Hypothalamus (tissue), 51 donors: ENCODE measurements at regions not wholly inside any gene's neighbourhood (a gene's known extent, or its start where the extent isn't known, plus 50 kb on each side); places are given as distances from the start of the nearest gene placed in this dataset.

ENCODE experiments used
- DNase-seq, 51 donors: peaks; one replicate each; lab custom pipeline; 2025; lab: John Stamatoyannopoulos, UW

GRCh38 chr4:33133723-33134122 lies 2413.6 kb downstream of the PCDH7 start:
- DNase-seq: no peak

DNA sequence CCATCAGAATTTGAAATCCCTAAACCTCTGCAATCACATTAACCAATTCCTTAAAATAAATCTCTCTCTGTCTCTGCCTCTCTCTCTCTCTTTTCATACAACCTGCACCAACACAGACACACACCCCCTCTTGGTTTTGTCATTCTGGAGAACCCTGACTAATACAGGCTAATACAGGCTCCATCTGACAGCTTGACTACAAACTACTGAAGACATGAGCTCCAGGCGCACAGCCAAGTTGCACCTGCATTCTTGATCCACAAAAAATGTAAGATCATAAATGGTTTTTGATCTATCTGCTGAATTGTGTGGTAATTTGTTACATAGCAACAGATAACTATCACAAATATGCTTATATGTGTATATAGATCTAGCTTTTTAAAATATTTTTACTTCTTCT lies 2414.2 kb downstream of the PCDH7 start:
- peak in 1 of 51 donors; percentile 24 for DNase-seq

DNA sequence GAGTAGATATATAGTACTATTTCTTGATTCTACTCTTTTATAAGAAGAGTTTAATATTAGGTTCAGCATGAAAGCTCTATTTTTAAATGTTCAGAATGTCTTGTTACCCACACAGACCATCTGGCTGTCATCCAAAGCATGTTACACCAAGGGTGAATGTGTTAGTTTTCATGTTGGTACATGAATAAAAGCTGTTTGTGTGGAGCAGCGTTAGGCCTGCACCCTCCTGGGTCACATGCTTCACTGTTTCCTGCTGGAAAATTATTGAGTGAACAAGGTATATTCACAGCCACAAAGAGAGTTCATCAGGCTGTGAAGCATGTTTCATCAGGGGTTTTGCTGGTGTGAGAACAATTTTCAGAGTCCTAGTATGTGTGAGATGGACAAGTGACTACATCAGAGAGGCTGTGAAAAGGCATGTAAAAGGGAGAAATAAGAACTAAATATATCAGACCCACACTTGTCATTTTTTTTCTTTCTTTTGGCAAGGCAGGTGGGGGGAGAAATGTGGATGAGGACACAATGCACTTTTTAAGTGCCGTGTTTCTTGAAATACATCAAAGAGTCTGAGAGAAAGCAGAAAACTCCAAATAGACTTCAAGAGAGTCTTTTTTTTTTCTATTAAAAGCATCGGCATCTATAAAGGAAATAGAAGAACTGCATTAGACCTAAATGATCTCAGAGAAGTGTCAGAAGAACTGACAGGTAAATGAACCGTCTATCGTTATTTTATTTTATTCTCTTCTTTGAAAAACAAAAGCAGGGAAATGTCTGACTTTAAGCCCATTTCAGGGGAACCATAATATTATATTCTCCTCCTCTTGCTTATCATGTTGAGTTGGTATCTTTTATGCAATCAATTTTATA lies 2429.7 kb downstream of the PCDH7 start:
- no peak for DNase-seq

DNA sequence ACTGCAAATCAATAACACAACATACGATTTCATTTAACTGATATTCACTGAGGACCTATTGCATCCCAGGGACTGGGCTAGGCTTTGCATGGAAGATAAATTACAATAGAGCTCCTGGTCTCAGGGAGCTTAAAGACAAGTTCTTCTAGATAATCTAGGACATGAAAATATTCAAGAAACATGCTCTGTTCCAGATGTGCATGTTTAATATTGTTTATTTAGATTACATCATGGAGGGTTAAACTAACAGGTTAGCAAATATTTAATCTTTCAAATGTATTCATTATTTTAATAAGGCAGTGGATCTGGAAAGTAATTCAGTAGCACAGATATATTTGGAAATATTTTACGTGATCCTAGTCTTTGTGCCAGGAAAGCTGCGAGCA lies 2430.3 kb downstream of the PCDH7 start:
- no peak for DNase-seq

GRCh38 chr4:33160126-33160525 lies 2440.0 kb downstream of the PCDH7 start:
- DNase-seq: no peak

DNA sequence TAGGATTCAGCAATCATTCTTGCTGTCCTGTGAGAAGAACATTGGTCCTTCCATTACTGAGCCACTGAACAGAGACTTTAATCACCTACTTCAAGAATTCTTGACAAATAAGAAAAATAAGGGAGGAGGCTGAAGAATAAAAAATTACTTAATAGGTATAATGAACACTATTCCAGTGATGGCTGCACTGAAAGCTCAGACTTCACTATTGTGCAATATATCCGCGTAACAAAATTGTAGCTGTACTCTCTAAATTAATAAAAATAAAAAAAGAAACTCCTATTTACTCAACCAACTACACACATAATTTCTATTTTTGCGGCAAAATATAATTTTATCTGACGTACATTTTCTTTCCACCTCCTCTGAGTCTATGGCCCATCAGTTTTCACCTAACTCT lies 2441.0 kb downstream of the PCDH7 start:
- DNase-seq: no peak

- DNase-seq: no peak
These were observed 2442.0 kb downstream of the PCDH7 start for GRCh38 chr4:33162122-33162521.

- no peak for DNase-seq
These were observed 2451.8 kb downstream of the PCDH7 start for GRCh38 chr4:33171873-33172525.

DNA sequence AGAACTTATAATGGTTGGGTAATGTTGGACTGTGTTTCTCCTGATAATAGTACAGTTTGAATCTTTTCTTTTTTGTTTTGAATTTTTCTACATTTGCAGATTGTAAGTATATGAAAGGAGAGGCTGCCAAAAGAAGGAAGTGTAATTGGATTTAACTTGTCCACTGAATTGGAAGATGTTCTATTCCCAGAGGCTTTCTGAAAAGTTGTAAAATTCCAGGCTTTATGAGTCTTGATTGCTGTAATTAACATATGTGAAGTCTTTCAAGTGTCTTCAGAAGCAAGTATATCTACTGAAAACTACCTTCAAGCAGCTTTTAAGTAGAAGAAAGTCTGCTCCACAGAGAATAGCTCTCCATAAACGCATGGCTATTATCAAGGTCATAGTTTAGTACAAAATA lies 2456.4 kb downstream of the PCDH7 start:
- DNase-seq: no peak

DNA sequence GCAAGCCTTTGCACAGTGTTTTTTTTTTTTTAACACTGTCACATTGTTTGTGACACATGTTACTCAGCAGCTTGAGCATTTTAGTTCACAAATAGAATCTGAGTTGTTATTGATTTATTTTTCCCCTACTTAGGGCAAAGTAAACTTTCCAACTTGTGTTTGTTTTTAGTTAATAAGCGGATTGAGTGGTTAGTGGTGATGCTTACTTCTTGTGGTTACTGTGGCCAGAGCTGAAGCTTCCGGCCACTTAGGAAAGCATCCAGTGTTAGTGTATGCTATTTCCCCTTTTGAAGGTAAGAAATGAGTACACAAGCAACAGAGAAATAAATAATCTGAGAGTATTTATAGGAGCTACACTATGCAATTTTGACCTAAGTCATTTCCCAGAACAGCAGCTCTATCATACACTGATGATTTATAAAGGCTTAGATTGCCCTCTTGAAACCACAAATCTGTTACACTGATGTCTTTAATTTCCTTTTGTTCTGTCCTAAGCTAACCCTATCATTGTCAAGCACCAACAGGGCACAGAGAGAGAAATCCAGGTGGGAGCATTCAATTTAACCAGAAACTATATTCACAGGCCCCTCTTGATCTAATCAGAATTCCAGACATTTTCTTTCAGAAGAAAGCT lies 2464.6 kb downstream of the PCDH7 start:
- no peak for DNase-seq

GRCh38 chr4:33187035-33187434 lies 2466.9 kb downstream of the PCDH7 start:
- DNase-seq: no peak

- no peak for DNase-seq
These were observed 2468.6 kb downstream of the PCDH7 start for GRCh38 chr4:33188733-33189132.

DNA sequence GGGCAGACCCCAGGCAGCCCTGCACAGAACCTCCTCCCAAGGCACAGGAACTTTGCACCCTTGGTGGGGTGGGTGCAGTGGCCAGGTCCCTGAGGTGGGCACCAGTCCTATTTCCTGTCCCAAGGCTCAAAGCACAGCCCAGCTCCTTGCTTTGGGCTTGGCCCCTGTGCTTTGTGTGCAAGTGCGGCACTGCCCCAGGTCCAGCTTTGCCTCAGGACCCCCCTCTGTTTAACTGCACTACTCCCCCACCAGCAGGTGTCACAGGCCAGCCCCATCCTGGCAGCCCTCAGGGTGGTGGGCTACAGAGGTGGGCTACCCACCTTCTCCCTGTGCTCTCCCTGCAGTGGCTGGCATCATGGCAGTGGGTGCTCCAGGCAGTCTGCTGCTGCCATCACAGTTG lies 2469.0 kb downstream of the PCDH7 start:
- DNase-seq: no peak

DNA sequence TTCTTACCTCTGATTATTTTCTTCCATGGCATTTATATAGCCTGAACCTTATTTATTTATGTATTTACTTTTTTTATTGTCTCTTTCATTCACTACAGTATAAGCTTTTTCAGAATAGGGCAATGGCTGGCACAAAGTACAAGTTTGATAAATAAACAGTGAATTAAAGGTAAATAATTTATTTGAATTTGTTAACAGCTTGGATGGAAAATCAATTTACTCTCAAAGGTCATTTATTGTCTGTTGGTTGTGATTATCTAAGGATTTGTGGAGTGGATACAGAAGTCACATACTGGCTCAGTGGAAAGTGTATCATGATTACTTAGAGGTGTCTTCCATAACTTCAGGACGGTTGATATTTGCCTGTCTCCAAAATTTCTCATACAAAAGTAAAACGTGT lies 2472.9 kb downstream of the PCDH7 start:
- DNase-seq: no peak

DNA sequence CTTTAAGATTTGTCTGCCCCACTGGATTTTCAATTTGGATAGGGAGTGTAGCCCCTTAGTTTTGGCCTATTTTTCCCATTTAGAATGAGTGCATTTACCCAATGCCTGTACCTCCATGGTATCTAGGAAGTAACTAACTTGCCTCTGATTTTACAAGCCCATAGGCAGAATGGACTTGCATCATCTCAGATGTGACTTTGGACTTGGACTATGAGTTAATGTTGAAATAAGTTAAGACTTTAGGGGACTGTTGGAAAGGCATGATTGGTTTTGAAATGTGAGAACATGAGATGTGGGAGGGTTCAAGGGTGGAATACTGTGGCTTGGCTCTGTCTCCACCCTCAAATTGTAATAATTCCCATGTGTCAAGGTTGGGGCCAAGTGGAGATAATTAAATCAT lies 2480.2 kb downstream of the PCDH7 start:
- DNase-seq: no peak

DNA sequence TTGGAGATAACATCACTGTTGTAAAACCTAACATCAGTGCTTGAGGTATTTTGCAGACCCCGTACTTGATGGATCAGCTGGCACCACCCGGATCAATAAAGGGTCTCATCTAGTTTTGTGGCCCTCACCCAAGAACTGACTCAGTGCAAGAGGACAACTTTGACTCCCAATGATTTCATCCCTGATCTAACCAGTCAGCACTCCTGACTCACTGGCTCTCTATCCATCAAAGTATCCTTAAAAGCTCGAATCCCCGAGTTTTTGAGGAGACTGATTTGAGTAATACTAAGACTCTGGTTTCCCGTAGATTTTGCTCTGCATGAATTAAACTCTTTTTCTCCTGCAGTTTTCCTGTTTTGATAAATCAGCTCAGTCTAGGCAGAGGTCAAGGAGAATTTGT lies 2498.1 kb downstream of the PCDH7 start:
- no peak for DNase-seq

- DNase-seq: no peak
These were observed 2506.0 kb downstream of the PCDH7 start for GRCh38 chr4:33226133-33226532.

- no peak for DNase-seq
These were observed 2506.6 kb downstream of the PCDH7 start for GRCh38 chr4:33226783-33227182.

DNA sequence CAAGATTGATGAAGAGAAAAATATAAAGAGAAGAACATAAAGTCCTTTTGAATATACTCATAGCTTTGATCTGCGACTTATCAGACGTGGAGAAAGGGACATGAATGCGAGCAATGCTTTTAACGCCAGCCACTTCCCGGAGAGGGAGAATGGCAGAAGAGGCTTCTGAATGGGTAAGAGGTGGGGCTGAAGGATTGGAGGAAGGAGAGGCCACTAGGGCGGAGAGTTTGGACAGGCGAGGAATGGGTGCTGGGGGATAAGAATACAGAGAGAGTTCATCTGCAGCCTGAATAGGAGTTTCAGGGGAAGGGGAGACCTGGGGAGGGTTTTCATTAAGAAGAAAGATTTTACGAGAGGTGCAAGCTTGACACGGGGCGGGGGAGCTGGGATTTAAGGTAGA lies 2534.9 kb downstream of the PCDH7 start:
- DNase-seq: no peak

DNA sequence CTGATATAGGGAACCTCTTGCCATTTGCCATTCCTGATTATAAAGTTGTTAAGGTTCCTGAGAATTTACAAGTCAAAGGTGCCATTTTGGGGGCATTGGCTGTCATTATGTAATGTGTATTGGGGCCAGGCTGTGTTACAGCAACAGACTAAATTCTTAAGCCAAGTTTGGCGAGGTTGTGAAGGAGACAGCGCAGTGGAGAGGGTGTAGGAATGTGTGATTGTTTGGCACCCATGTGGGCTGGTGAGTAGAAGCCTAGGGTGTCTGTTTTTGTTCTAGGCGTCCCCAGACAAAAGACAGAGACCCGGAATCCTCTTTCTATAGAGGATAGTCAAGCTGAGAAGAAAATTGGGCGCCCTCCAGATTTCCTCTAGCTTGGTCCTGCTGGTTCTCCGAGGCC lies 2535.3 kb downstream of the PCDH7 start:
- DNase-seq: no peak

GRCh38 chr4:33262824-33263223 lies 2542.7 kb downstream of the PCDH7 start:
- DNase-seq: no peak

- no peak for DNase-seq
These were observed 2548.6 kb downstream of the PCDH7 start for GRCh38 chr4:33268776-33269175.
